HG03460 (cell line): ENCODE measurements at regions not wholly inside any gene's neighbourhood (a gene's known extent, or its start where the extent isn't known, plus 50 kb on each side); places are given as distances from the start of the nearest gene placed in this dataset.

Source experiments
- ATAC-seq: cut with Tn5 transposase; IDR thresholded peaks from one replicate; pipeline ENCODE4 v1.9.1; 2021; ENCODE audit not compliant: unreplicated experiment

DNA sequence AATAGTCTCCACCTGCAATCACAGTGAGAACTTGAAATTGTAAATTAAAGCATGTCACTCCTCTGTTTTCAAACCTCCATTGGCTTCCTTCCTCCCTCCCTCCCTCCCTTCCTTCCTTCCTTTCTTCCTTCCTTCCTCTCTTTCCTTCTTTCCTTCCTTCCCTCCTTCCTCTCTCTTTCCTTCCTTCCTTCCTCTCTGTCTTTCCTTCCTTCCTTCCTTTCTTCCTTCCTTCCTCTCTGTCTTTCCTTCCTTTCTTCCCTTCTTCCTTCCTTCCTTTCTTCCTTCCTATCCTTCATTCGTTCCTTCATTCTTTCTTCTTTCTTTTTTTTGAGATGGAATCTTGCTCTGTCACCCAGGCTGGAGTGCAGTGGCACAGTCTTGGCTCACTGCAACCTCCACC, 595.0 kb upstream of the ZNF608 start:
- ATAC-seq: no peak

DNA sequence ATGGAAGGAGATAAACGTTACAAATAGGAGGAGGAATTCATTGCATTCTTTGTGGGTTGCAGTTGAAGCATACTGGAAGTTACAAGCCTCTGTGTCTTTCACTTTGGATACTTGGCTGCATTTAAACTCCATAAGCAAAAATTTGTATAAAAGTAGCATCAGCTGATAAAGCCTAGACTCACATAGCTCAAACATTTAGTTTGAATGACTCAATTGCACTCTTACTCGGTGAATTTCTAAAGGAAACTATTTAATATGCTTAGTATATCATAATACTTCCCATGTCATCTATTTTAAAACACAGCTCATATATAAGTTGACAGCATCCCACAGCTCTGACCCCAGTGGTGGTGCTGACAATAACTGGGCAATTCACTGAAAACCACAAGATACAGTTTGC, 596.6 kb upstream of the ZNF608 start:
- ATAC-seq: no peak

DNA sequence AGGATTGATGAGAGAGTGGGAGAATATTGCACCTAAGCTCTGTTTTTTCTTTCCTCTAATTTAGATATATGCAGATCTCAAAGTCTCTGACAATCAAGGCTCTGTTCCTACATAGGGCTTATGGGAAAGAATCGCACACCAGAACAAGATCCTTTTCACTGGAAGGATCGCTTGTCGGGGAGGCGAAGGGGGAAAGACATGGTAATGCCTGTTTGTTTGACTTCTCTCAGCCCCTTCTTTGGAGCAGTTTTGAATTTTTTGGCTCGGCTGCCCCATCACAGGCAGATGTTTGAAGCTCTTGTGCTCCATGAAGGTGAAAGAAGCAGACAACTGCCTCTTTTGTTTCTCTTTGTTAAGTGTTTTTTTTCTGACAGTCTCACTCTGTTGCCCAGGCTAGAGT, 599.9 kb upstream of the ZNF608 start:
- no peak for ATAC-seq

DNA sequence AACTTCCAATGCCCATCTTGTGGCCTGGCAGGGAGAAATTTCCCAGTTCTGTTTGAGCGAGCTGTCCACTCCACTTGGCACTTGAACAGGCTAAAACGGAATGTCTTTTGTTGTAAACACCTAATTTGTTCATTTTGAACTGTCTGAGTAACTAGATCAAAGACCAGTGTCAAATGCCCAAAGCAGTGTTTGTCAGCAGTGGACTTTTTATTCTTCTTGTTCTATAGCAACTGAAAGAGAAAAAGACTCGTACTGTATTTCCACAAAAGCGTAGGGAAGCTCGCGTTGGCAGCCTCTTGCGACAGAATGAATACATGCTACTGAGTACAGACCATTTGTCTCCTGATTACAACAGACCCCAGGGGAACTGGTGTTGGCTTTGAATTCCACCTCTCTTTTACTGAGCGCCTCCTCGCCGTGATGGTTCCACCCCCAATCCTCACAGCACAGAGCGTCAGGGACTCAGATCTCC, 601.8 kb upstream of the ZNF608 start:
- no peak for ATAC-seq

DNA sequence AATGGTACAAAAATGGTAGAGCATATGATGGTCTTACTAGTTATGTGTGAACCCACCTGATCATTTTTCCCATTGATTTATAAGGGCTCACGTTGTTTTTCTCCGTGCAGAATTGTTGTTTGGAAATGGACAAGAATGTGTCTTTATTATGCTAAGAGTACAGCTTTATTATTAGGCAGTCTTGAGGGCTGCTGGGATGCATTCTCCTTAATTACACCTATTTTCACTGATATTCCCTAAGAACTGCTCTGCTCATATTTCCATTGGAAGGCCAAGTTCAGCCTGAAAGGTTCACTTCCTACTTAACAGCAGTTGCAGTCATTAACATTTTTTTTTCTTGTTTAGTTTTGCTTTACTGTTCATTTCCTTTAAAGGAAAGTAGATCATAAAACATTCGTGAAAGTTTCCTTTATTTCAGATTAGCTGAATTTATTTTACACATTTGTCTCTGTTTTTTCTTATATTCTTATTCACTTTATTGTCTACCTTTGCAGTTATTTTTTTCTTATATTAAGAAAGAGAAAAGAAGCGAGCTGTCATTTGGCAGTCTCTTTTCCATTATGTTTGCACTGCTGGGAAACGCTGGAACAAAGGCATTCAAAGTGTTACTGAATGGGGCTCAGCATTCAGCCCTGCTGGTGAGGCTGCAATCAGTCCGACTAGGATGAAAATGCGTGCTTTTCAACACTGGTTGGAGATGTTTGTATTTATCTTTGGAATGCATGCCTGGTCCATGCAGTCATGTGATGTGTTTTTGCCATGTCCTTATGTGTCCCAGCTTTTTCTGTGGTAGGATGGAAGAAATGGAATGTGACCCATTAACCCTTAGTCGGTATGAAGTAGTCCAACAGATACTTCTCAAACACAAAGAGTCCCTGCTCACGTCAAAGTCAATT, 602.7 kb upstream of the ZNF608 start:
- ATAC-seq: no peak

DNA sequence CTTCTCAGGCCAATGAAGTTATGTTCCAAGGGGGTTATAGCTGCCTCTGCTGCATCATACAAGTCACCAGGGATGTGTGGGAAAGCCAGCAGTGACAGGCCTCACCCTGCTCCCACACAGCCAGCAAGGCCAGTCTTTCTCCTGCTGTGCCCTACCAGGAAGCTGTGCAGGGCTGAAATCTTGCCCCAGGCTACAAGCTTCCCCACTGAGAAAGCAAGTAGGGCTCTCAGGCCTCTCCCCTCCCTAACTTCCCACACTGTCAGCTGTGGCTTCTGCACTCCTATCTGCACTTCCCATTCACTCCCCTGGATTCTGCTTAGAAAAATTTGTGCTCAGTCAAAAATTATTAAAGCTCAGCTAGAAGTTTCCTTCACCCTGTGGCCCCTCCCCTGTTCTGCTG, 611.2 kb upstream of the ZNF608 start:
- ATAC-seq: no peak

DNA sequence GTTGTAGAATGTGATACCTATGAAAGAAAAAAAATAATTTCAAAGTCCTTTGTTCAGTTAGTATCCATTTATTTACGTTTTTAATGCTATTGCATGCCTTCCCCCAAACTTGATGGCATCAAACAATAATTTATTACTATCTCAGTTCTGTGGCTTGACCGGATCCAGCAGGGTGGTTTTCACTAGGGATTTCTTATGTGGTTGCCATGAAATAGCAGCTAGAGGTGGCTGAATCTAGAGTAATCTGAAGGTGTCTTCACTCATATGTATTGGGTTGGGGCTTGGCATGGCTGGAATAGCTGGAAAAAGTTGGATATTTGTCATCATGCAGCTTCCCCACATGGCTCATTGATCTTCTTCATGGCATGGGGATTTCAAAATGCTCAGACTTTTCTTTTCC, 619.3 kb upstream of the ZNF608 start:
- ATAC-seq: no peak

DNA sequence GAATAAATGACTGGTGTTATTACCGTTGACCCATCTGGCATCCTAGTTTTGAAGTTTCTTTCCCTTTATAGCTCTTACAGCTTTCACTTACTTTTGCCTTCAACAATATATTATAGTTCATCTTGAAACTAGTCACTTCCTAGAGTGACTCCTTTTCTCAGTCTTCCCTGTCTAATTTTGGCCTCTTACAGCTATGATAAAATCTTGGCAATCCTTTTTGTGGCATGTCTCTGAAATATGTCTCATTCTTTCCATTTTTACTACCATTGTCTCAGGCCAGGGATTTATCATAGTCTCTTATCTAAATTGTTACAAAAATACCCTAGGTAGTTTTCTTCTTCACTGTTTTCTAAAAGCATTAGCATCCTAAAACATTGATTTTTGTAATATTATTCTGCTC, 621.3 kb upstream of the ZNF608 start:
- ATAC-seq: no peak

DNA sequence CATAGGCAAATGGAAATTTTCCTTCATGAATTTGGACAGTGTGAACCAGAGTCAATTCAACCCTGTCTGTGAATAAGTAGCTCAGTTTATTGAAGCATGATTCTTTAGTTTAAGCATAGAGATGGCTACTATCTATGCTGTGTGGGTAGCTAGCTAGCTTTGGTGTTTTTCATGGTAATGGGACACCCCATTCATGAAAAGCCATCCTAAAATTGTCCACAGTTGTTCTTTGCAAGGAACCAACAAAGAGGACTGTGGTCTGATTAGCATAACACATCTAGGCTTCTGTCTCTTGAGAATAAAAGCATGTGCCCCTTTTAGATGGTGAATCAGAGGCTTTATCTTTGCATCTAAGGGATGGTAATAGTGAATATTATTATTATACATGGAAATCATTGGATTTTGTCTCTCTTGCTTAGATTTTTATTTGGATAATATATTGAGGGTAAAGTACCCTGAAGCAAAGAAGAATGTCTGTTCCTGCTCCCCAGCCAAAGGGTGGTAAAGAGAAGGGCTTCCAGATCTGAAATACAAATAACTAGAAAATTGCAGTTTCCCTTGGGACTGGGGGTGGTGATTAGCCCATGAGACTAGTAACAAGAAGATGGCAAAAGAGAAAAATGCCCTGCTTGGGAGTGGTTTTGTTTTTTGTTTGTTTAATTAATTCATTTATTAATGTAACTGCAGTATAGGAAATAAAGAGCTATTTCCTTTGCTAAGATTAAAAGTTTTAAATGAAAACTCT, 624.2 kb upstream of the ZNF608 start:
- no peak for ATAC-seq

DNA sequence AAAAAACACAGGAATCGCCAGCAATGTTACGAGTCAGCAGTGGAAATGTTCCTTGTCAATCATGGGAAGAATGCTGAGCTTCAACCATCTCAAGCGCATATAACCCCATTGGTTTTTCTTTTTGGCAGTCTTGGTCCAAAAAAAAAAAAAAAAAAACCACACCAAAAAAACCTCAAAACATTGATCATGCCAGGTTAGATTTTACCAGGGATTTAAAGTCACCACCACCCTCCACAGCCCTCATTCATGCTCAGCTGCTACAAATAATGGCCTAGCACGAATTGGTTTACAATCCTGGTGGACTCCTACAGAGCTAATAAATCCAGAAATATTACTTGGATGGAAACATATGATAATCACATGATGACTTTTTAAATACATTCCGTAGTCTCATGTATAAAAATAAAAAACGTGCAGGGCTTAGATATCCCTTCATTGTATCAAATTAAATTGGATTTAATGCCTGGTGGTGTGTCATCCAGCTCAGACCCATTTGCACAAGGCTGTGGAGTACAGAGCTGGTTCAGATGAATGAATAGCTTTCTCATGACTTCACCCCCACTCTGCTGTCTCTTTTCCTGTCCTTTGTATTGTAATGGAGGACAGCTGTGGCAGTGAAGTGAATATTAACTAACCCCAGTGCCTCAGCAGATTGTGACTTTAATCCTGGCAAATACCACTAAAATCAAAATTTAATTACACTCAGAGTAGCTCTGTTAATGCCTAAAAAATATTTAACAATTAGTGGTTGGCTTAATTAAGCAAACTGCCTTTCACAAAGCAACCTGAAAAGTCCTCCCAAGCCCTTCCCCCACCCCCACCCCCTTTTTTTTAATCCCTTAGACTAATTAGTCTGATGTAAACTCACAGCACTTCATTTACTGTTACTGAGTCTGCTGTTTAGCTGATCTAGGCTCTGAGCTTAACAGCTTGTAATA, 626.5 kb upstream of the ZNF608 start:
- no peak for ATAC-seq

DNA sequence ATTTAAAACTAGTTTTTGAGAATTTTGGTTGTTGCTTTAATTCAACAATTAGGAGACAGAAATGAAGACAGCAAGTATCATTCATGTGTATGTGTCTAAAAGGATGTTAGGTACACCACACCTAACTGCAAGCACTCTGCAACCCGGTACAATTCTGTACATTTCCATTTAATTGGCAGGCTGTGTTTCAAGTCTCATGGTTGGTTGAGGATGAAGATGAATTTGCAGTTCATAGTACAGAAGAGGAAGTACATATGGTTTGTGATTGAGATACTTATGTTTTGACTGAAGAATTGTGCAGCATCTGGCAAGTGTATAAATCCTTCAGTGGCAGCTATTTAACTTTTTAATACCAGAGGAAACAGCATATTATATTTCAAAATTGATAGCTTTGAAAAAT, 628.7 kb upstream of the ZNF608 start:
- ATAC-seq: no peak

DNA sequence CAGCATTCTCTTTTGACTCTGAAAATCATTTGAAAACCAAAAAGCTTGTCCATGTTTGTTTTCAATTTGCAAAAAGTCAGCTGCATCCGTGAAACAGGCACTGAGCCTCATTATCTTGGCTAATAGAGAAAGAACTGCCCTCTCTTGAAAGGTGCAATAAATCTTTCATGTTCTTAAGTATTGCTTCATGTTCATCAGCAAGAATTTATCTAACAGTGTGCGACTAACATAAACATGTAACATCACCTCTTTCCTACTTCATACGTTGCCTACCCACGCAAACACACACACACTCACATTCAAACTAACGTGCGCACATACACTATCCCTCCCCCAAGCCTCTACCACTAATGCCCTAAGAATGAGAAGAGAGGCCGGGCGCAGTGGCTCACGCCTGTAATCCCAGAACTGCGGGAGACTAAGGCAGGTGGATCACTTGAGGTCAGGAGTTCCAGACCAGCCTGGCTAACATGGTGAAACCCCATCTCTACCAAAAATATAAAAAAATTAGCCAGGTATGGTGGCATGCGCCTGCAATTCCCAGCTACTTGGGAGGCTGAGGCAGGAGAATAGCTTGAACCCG, 629.7 kb upstream of the ZNF608 start:
- no peak for ATAC-seq

DNA sequence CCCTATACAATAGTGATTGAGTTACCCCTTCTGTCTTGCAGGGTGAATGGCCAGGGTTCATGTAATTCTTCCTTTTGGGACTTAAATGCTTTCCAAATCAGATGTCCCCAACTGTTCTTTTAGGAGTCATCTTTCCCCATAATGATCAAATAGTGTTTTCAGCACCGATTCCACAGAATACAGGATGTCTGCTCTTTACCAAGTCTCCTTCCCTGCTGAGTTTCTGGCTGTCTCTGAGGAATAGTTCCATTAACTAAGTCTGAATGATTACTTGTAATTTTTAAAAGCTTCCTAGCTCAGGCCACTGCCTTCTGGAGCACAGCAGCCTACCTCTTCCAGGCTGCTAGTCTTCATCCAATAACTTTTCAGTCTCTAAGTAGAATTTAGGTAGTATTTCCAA, 630.7 kb upstream of the ZNF608 start:
- ATAC-seq: no peak

DNA sequence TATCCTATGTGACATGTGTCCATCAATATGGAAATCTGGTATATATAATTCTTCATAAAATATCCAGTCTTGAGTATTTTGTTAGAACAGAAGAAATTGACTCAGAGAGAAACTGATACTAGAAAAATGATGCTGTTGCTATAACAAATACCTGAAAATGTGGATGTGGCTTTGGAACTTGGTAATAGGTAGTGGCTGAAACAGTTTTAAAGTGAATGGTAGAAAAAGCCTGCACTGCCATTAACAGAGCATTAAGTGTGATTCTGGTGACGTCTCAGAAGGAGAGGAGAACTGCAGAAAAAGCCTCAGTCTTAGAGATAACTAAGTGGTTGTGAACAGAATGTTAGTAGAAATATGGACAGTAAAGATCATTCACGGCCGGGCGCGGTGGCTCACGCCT, 634.9 kb upstream of the ZNF608 start:
- no peak for ATAC-seq

DNA sequence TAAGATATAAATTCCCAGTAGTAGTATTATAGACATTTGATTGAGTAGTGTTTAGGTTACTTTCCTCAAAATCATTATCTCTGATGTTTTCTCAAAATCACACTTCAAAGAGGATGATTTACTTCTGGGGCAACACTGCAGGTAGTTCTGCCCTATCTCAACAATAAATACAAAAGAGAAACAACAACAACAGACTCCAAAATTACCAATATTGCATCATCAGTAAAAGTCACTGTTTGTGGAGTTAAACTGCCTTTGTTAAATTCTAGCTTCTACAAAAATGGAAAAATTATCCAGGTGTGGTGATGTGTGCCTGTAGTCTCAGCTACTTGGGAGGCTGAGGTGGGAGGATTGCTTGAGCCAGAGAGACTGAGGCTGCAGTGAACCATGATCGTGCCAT, 637.6 kb upstream of the ZNF608 start:
- ATAC-seq: no peak

DNA sequence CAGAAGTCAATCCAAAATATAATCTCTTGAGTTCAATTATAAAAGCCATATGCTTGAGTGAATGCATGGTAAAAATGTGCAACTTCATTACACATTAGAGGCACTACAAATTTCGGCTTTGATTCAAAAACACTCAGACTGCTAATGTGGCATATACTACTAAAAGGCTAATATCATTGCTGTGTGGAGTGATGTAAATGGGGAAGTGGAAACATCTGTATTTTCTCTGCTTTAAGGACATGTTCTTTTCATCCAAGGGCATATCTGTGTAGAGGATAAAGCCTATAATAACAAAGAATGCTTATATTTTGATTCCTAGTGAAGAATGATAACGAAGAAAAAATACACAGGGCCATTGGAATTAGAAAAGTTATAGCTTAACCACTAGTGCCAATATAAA, 643.9 kb upstream of the ZNF608 start:
- ATAC-seq: no peak

DNA sequence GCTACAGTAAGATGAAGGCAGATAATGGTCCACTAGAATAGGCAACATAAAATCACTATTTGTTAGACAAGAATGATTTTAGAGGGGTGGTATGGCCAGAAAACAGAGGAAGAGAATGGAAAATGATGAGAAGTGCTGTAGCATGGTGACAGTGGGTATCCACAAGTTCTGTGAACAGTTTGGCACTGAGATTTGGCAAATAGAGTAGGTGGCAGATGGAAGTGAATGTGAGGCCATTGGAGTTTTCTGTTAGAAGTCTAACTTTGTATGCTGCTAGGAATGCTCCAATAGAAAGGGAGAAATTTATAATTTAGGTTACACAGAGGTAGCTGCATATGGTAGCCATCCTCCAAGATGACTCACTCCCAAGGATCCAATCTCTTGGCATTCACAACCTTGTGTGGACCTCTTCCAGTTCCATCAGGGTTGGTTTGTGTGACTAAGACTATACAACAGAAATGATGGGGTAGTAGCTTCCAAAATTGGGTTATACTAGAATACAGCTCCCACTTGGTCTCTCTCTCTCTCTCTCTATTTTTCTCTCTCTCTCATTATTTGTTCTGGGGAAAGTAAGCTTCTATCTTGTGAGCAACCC, 646.9 kb upstream of the ZNF608 start:
- no peak for ATAC-seq

DNA sequence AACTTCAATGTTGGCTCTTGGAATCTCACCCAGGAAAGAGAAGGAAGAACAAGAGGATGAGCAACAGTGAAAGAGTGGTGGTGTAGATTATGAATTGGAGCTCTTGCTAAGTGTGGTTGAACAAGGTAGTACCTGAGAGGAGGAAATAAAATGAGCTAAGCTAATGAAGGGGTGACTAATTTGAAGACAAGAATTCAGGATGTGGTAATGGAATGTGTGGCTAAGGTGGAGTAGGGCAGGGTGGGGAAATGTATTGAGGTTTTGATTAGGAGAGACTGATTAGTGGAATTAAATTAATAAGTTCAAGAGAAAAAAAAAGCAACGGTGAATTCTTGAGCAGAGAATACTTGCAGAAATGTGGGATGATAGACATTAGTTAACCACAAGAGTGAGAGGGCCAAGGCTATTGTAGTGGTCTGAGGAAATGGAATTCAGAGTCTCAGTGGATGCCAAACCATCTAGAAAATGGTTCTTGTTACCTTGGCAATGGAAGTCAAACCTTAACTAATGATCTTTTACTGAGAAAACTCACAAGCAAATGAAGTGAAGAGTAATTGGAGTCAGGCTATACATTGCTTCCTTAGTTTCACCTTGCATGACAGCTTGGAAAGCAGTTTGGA, 648.3 kb upstream of the ZNF608 start:
- no peak for ATAC-seq

DNA sequence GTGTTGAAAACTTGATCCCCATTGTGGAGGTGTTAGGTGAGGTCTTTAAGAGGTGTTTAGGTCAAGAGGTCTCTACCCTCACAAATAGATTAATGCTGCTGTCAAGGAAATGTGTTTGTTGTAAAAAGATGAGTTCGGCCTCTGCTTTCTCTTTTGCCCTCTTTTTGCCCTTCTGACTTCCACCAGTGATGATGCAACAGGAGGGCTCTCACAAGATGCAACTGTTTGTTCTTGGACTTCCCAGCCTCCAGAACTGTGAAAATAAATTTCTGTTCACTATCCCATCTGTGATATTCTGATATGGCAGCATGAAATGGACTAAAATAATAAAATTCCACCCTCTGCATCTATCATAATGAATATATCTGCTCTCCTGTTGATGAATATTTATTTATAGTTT, 650.0 kb upstream of the ZNF608 start:
- ATAC-seq: no peak

DNA sequence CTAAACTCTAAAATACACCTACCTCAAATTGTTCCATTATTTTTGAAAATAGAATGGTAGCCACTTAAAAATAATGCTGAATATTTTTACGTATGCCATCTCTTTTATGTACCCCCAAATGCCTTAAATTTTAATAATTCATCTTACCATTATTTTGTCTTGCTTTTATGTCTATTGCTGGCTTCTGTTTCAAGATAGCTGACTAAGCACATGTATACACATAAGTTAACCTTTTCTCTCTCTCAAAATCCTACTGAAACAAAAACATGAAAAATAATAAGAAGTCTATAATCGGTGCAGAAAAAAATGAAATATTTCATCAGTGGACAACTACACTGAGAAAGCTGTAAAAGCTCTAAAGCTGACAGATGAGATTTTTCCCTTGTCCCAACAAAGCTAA, 652.0 kb upstream of the ZNF608 start:
- no peak for ATAC-seq
